NCI-H1694 (cell line): ENCODE measurements at regions not wholly inside any gene's neighbourhood (a gene's known extent, or its start where the extent isn't known, plus 50 kb on each side); places are given as distances from the start of the nearest gene placed in this dataset.

Experiments
- DNase-seq: peaks from one replicate; lab custom pipeline; 2025; lab: John Stamatoyannopoulos, UW

DNA sequence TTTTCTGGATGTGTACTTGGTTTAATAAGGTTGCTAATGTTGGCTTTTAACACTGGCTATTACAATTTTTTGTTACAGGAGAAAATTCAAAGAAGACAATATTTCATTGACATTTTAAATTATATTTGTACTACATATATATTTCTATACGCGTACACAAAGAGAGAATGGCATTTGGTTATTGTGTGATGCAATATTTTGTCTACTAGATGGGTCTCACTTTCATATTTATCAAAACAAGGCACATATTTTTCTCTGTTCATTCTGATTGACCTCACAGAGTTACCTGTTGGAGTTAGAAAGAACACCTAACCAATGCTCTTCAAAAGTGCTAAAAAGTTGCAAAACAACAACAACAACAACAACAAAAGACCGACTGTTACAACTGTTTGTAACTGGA is 50.2 kb upstream of the VGLL3 start:
- DNase-seq: no peak
